ENCODE measurements at regions not wholly inside any gene's neighbourhood (a gene's known extent, or its start where the extent isn't known, plus 50 kb on each side); places are given as distances from the start of the nearest gene placed in this dataset.
"Not testable (repeated sequence)": the region's sequence is repeated elsewhere in the genome, so short reads cannot be mapped to it uniquely, and the experiment has no call there.

- DNase-seq = not testable (repeated sequence)
Observed at GRCh38 chr5:62238584-62238983, 67.4 kb upstream of the KIF2A start.

- not testable (repeated sequence) for DNase-seq
Observed at GRCh38 chr5:62240494-62240893, 65.5 kb upstream of the KIF2A start.

GRCh38 chr5:62242000-62242399 is 64.0 kb upstream of the KIF2A start:
- not testable (repeated sequence) for DNase-seq

GRCh38 chr5:62243046-62243445 is 63.0 kb upstream of the KIF2A start:
- not testable (repeated sequence) for DNase-seq

GRCh38 chr5:62248192-62248591 is 57.8 kb upstream of the KIF2A start:
- not testable (repeated sequence) for DNase-seq

- not testable (repeated sequence) for DNase-seq
Observed at GRCh38 chr5:62250085-62250484, 55.9 kb upstream of the KIF2A start.

- DNase-seq = not testable (repeated sequence)
Observed at GRCh38 chr5:62250919-62251318, 55.1 kb upstream of the KIF2A start.

- not testable (repeated sequence) for DNase-seq
Observed at GRCh38 chr5:62252519-62252918, 53.5 kb upstream of the KIF2A start.

GRCh38 chr5:62255551-62255950 is 50.5 kb upstream of the KIF2A start:
- not testable (repeated sequence) for DNase-seq

GRCh38 chr5:62256161-62257019 is 49.6 kb upstream of the KIF2A start:
- DNase-seq = no peak
